ENCODE measurements at regions not wholly inside any gene's neighbourhood (a gene's known extent, or its start where the extent isn't known, plus 50 kb on each side); places are given as distances from the start of the nearest gene placed in this dataset.

GRCh38 chr9:110128664-110129329, 79.2 kb downstream of the C9orf152 start:
- TF ChIP-seq CTCF (IDR thresholded peaks at IDR 0.05) = no peak
- TF ChIP-seq TEAD1 (CRISPR knock-in tag; IDR thresholded peaks at IDR 0.05) = no peak
- no peak for TF ChIP-seq NR1H2 (CRISPR knock-in tag; IDR thresholded peaks at IDR 0.05)
- TF ChIP-seq E2F4 (CRISPR knock-in tag; IDR thresholded peaks at IDR 0.05; ENCODE audit: borderline replicate concordance, low read depth) = no peak
- TF ChIP-seq NFYB (CRISPR knock-in tag; conservative IDR thresholded peaks at IDR 0.05; ENCODE audit: low read depth) = no peak
- no peak for TF ChIP-seq USF2 (CRISPR knock-in tag; IDR thresholded peaks at IDR 0.05)
- TF ChIP-seq FOXP4 (CRISPR knock-in tag; IDR thresholded peaks at IDR 0.05) = no peak
- no peak for TF ChIP-seq ZBTB43 (CRISPR knock-in tag; IDR thresholded peaks at IDR 0.05)
- no peak for TF ChIP-seq FOXP1 (CRISPR knock-in tag; IDR thresholded peaks at IDR 0.05; ENCODE audit: borderline replicate concordance)
- no peak for TF ChIP-seq SMAD3 (CRISPR knock-in tag; IDR thresholded peaks at IDR 0.05; ENCODE audit: borderline replicate concordance)
- no peak for TF ChIP-seq JUN (CRISPR knock-in tag; IDR thresholded peaks at IDR 0.05)

Measured in WTC11 (cell line).